ENCODE measurements at regions not wholly inside any gene's neighbourhood (a gene's known extent, or its start where the extent isn't known, plus 50 kb on each side); places are given as distances from the start of the nearest gene placed in this dataset.
A peak's percentile ranks its signal among the peaks of the same experiment; 100 is the strongest.
"Not testable (repeated sequence)": the region's sequence is repeated elsewhere in the genome, so short reads cannot be mapped to it uniquely, and the experiment has no call there.

DNA sequence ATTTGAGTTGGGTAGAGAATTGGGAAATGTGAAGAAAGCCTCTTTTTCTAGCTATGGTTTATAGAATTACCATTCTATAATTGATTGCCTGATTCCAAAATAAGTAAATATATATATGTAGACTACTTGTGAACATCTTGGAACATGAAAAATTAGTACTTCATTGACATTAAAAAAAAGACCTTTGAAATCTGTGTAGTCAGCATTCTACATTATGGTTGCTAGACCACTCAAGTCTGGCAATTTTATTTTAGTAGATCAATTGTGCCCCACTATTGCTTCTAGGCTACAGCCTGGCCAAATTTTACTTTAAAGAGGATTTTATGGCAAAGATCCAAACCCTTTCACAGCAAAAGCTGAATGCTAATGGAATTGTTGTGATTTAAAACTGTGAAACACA lies 279.8 kb downstream of the IKZF2 start:
- DNase-seq (ENCODE audit: low read depth in 2 of 2): no peak

DNA sequence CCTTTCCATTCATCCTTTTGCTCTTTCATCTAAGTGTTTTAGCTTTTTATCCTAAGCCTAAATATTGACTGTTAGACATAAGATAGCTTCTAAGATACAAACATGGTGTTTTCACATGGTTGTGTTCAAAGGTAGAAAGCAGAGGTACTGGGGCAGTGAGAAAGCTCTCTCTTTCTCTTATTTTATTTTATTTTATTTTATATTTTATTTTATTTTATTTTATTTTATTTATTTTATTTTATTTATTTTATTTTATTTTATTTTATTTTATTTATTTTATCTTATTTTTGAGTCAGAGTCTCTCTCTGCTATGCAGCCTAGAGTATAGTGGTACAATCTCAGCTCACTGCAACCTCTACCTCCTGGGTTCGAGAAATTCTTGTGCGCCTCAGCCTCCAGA lies 287.2 kb downstream of the IKZF2 start:
- no peak for DNase-seq (ENCODE audit: low read depth in 2 of 2)

GRCh38 chr2:212863185-212863588 lies 288.2 kb downstream of the IKZF2 start:
- peak; percentile 2 to 13 for DNase-seq (ENCODE audit: low read depth in 2 of 2)

DNA sequence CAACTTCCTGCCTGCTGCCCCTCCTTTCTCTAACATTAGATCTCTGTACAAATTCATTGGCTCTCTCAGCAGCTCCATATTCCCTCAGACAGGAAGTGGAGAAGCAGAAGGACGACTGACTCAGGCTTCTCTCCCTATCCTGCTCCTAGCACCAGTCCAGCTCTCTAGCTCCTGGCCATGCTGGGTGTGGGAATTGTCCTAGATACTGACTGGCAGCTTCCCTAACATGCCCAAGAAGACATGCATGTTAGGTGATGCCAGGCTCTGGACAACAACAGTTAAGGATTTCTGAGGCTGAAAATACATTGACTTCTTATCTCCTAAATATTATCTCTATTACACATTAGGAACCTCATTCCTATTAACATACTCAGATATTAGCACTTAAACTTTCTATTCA lies 292.9 kb downstream of the IKZF2 start:
- no peak for DNase-seq (ENCODE audit: low read depth in 2 of 2)

DNA sequence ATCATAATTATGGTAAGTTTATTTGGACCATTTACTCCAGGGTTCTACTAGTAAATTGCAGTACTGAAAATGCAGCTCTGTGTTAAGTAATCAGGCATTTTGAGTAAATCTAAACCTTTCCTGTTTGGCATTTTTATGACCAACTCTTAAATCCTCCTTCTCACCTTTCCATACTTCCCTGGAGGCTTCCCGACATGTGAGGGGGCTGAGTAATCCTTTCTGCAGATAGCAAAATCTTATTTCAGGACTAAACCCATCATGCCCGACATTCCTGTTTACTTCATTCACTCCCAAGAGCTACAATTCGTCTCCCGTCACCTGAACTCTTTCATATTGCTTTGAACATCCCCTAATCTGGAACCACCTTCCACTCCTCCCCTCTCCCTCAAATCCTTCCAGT lies 296.6 kb downstream of the IKZF2 start:
- DNase-seq (ENCODE audit: low read depth in 2 of 2): no peak

DNA sequence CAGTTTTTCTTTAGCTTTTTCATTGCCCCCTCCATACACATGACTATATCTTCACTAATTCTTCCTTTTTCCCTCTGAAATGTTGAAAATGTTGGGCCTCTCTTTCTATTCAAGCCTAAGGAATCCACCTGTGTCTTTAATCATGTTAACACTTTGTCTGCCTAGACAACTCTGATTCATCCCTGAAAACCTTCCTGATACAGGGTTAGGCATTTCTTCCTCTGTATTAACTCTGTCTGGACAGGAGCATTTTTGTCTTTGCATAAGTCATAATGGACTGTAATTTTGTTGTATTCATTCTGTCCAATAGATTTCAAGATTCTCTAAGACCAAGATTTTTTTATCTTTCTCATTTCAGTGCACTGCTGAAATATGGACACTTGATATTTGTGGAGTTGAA lies 297.3 kb downstream of the IKZF2 start:
- DNase-seq (ENCODE audit: low read depth in 2 of 2): no peak

DNA sequence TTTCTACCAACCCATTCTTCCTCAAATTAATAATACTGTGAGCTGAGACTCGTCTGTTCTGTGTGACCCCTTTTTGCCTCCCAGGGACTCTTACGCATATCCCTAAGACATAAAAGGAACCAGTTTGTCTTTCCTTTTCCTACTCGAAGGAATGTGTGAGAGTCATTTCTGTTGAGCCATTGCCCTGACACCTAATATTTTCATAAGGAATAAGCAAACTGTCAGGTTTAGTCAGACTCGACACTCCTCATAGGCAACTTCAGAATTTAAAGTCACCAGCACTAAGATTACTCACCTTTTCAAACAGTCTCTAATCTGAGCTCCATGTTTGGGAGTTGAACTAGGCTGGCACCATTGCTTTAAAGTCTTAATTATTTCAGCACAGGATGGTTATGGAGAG lies 305.5 kb downstream of the IKZF2 start:
- DNase-seq (ENCODE audit: low read depth in 2 of 2): no peak

DNA sequence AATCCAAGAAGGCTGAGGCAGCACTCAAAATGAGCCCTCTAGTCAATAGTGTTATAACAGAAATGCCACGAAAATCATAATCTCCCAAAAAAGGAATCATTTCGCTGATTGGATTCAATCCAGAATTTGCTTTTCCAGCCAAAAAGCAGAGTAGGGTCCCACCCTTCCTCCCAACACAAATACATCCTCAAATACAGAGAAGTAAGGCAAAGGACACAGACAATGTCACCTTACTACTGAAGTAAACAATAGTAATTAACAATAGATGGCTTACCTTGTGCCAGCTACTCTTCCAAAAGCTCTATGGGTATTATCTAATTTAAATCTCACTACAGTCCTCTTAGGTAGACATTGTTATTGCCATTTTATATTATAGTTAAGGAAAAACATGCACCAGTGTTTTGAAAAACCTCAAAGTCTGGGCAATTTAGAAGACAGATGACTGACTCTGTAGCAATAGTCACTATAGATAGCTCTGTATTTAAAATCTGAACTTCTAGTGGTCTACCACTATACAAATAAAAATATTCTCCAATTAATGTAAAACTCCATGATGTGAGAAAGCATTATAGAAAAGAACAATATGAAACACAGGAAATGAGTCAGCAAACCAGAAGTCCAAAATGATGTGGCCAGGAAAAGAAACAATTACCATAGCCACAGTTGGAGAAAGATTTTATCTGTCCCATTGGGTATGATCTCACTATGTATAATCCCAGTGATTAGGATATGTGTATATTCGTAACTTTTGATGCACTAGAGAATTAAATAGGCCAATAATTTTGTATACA lies 305.0 kb upstream of the ERBB4 start:
- DNase-seq (ENCODE audit: low read depth in 2 of 2): no peak

DNA sequence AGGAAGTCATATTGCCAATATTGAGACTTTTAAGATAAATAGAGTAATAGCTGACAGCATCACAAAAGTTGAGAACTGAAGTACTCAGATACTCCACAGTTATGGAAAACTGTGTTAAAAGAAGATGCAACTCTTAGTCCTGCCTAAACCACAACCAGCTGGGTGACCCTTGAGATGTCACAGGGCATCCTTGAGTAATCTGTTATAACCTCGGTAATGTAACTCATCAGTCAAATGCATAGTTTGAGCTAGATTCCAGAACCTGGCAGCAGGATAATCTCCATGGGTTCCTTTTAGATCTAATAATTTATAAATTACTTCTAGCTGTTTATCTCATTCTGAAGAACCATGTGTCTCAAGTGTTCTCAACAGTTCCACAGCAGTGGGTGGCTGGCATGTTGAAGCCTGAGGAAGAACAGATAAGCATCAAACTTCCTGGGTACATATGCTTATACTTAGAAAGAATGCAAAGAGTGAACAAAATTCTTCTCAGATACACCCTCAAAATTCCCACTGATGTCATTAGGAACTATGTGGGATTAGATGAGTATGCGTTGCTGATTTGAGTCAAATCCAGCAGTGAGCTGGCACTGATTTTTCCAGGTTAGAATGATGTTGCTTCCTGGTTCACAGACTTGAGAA lies 304.1 kb upstream of the ERBB4 start:
- no peak for DNase-seq (ENCODE audit: low read depth in 2 of 2)

DNA sequence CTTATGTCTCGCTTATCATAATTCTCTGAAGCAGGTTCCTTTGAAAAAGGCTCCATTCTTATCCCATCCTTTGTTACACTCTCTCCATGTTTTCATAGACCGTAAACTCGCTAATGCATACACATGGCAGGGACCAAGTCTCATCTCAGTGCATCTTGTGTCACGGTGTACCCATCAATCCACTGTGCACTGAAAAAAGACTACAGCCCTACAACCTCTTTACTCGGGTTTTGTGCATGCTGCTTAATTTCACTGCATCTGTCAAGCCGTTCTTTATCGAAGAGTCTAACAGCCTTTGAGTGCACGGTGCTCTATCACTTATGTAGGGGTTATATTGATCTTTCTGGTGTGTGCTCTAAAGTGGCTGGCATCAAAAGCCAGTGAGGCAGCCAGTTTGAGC lies 302.9 kb upstream of the ERBB4 start:
- no peak for DNase-seq (ENCODE audit: low read depth in 2 of 2)

DNA sequence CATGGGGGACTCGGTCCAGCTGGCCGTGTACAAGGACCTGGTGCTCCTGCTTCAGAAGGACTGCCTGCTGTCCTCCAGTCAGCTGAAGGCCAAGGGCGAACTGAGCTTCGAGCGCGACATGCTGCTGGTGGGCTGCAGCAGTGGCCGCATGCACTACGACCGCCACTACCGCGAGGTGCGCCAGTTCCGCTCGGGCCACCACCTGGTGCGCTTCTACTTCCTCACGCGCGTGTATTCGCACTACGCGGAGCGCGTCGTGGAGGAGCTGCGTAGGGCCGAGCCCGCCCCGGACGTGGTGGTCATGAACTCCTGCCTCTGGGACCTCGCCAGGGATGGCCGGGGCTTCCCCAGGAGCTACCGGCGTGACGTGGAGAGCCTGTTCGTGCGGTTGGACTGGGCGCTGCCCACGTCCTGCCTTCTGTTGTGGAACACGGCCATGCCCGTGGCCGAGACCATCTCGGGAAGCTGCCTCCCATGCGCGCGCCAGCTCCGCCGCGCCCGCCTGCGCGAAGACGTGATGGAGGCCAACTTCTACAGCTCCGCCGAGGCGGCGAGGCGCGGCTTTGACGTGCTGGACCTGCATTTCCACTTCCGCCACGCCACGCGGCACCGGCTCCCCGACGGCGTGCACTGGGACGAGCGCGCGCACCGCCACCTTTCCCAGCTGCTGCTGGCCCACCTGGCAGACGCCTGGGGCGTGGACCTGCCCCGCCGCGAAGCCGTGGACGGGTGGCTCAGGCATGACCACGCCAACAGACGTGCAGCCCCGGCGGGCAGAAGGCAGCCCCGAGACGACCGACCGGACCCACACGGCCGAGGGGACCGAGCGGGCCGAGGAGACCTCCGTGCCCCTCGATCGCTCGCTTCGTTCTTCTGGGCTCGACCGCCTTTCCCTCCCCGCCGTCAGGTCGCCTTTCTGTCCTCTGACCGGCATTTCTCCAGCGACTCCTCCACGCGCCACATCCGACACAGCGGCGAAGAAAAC lies 293.9 kb upstream of the ERBB4 start:
- DNase-seq (ENCODE audit: low read depth in 2 of 2): no peak

DNA sequence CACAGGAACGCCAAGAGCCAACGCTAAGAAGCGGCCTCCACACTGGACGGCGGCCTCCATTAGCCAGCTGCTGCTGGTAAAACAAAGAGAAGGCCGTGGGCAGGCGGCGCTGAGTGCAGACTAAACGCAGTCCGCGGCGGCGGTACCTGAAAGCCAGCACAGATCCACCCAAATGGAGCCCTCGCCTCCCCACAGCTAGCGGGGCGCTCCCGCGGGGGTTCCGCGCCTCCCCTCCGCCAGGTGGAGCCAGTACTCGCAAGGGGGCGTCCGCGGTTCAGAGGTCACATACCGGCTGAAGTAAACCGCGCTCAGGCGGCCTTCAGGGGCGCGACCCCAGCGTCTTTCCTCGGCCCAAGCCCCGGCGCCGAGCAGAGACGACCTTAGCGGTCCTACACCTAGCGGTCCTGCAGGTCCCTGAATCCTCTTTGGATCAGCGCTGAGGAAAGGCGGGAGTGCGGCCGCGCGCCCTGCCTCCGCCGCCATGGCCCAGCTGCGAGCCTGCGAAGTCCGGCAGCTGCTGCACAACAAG lies 293.1 kb upstream of the ERBB4 start:
- no peak for DNase-seq (ENCODE audit: low read depth in 2 of 2)

DNA sequence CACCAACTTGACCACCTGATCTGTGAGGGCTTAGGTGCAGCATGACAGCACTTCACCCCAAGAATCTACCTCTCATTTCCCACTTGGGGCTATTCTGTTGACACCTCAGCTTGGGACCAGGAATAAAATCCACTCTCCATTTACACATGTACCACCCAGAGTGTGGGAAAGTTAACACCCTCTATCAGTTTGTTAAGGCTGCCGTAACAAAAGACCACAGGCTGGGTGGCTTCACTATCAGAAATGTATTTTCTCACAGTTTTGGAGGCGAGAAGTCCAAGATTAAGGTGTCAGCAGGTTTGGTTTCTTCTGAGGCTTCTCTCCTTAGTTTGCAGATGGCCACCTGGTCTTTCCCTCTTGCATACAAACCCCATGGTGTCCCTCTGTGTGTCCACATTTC lies 277.7 kb upstream of the ERBB4 start:
- DNase-seq (ENCODE audit: low read depth in 2 of 2): no peak

DNA sequence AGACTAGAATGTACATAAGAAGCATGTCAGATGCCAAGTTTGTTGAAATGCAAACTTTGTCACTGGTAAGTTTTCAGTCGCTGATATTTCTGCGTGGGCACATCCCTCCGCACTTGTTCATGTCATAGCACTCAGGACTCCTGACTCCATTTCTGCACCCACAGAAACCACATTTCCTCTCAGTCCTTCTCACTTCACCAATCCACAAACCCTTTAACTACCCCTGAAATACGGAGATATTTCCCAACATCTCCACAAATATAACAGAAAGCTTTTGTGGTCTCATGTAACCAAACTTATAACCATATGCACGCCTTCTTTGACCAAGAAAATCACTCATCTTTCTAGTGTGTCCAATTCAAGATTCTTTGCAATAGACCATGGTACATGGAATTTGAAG lies 276.9 kb upstream of the ERBB4 start:
- peak in 1 of 2 donors; percentile 19 for DNase-seq (ENCODE audit: low read depth in 2 of 2)

DNA sequence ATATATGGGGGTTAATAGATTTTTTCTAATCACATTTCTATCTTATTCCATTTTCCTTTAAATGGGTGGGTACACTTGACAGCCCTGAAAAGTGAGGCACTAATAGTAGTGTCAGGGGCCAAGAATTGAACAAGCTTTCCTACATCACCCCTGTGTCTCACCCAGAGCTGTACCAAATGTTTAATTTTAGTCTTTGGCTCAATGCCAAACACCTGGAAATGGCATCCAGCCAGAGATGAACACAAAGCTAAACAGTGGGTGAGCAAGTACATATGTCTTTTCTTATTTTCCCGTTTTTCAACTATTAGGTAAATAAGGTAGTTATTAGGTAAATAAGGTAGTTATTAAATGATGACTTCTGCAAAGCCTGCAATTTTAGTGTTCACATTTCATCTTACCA lies 276.3 kb upstream of the ERBB4 start:
- no peak for DNase-seq (ENCODE audit: low read depth in 2 of 2)

DNA sequence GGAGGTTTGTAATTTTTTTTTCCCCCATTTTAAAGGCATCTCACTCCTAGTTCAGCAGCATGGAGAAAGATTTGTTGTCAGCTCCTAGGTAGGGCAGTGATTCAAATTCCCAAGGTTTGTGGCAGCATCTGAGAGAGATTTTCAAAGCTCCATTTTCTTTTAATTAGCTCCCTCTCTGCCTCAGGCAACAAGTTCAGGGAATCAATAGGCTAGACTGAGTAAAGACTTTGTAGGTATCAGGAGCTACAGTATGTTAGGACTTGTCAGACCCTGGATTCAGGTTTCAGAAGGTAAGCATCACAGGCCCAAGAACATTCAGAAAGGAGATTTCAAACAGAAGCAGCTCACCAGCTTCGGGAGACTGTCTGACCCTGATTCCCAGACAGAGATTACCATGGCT lies 273.3 kb upstream of the ERBB4 start:
- DNase-seq (ENCODE audit: low read depth in 2 of 2): no peak

- no peak for DNase-seq (ENCODE audit: low read depth in 2 of 2)
These were observed 272.6 kb upstream of the ERBB4 start for GRCh38 chr2:212811036-212811805.

GRCh38 chr2:212797484-212798205 lies 259.0 kb upstream of the ERBB4 start:
- DNase-seq (ENCODE audit: low read depth in 2 of 2): no peak

- no peak for DNase-seq (ENCODE audit: low read depth in 2 of 2)
These were observed 255.9 kb upstream of the ERBB4 start for GRCh38 chr2:212794471-212794870.

- no peak for DNase-seq (ENCODE audit: low read depth in 2 of 2)
These were observed 253.0 kb upstream of the ERBB4 start for GRCh38 chr2:212791569-212791968.

DNA sequence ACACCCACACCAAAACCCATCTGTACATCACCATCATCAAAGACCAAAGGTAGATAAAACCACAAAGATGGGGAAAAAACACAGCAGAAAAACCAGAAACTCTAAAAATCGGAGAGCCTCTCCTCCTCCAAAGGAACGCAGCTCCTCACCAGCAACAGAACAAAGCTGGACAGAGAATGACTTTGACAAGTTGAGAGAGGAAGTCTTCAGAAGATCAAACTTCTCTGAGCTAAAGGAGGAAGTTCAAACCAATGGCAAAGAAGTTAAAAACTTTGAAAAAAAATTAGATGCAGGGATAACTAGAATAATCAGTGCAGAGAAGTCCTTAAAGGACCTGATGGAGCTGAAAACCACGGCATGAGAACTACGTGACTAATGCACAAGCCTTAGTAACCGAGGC lies 247.5 kb upstream of the ERBB4 start:
- DNase-seq (ENCODE audit: low read depth in 2 of 2): not testable (repeated sequence)
